NCI-H748 treated with DMSO at 0.1 percent for 48 hours (cell line): ENCODE measurements at regions not wholly inside any gene's neighbourhood (a gene's known extent, or its start where the extent isn't known, plus 50 kb on each side); places are given as distances from the start of the nearest gene placed in this dataset.

Source experiments
- DNase-seq: peaks from one replicate; lab custom pipeline; 2025; lab: John Stamatoyannopoulos, UW

GRCh38 chr11:92791886-92792285 is 177.6 kb upstream of the MTNR1B start:
- DNase-seq: no peak

- no peak for DNase-seq
Measured at GRCh38 chr11:92793189-92793588, 176.3 kb upstream of the MTNR1B start.

GRCh38 chr11:92794783-92795182 is 174.7 kb upstream of the MTNR1B start:
- DNase-seq: no peak

- DNase-seq: no peak
Measured at GRCh38 chr11:92796744-92797143, 172.7 kb upstream of the MTNR1B start.

GRCh38 chr11:92797874-92798273 is 171.6 kb upstream of the MTNR1B start:
- no peak for DNase-seq

GRCh38 chr11:92801685-92802084 is 167.8 kb upstream of the MTNR1B start:
- DNase-seq: no peak

- no peak for DNase-seq
Measured at GRCh38 chr11:92802644-92803043, 166.8 kb upstream of the MTNR1B start.

- DNase-seq: no peak
Measured at GRCh38 chr11:92803391-92803790, 166.1 kb upstream of the MTNR1B start.

GRCh38 chr11:92804388-92804966 is 165.0 kb upstream of the MTNR1B start:
- DNase-seq: no peak

- DNase-seq: no peak
Measured at GRCh38 chr11:92808022-92808421, 161.4 kb upstream of the MTNR1B start.

GRCh38 chr11:92810423-92811064 is 158.9 kb upstream of the MTNR1B start:
- DNase-seq: peak; percentile 7

GRCh38 chr11:92811341-92811740 is 158.1 kb upstream of the MTNR1B start:
- no peak for DNase-seq

GRCh38 chr11:92812841-92813240 is 156.6 kb upstream of the MTNR1B start:
- DNase-seq: no peak

GRCh38 chr11:92819830-92820229 is 149.6 kb upstream of the MTNR1B start:
- no peak for DNase-seq

GRCh38 chr11:92820860-92821259 is 148.6 kb upstream of the MTNR1B start:
- DNase-seq: no peak

- no peak for DNase-seq
Measured at GRCh38 chr11:92822410-92822809, 147.0 kb upstream of the MTNR1B start.

GRCh38 chr11:92826136-92826535 is 143.3 kb upstream of the MTNR1B start:
- no peak for DNase-seq

GRCh38 chr11:92826603-92827002 is 142.8 kb upstream of the MTNR1B start:
- DNase-seq: no peak

GRCh38 chr11:92827132-92827531 is 142.3 kb upstream of the MTNR1B start:
- DNase-seq: no peak

- no peak for DNase-seq
Measured at GRCh38 chr11:92828556-92828955, 140.9 kb upstream of the MTNR1B start.

- no peak for DNase-seq
Measured at GRCh38 chr11:92829121-92829520, 140.3 kb upstream of the MTNR1B start.

- DNase-seq: no peak
Measured at GRCh38 chr11:92829671-92830070, 139.8 kb upstream of the MTNR1B start.

- DNase-seq: no peak
Measured at GRCh38 chr11:92830377-92831155, 138.9 kb upstream of the MTNR1B start.
